SHP77 treated with DMSO at 0.1 percent for 48 hours (cell line): ENCODE measurements at regions not wholly inside any gene's neighbourhood (a gene's known extent, or its start where the extent isn't known, plus 50 kb on each side); places are given as distances from the start of the nearest gene placed in this dataset.

Experiments used
- DNase-seq: peaks from one replicate; lab custom pipeline; 2025; lab: John Stamatoyannopoulos, UW

DNA sequence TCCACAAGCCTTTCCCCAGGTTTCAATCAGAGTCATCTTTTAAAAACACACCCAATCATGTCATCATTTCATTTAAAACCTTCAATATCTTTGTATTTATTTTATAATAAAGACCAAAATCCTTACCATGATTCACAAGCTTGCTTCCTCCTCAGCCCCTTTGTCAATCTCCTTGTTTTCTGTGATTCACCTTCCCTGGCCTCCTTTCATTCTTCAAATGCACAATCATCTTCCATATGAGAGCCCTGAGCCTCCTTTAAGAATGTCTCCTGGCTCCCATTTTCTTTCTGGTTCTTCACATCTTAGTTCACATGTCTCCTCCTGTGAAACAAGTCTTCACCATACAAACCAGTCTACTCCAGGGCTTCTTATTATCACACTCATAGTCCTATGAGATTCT lies 904.0 kb downstream of the SORCS3 start:
- DNase-seq: no peak

DNA sequence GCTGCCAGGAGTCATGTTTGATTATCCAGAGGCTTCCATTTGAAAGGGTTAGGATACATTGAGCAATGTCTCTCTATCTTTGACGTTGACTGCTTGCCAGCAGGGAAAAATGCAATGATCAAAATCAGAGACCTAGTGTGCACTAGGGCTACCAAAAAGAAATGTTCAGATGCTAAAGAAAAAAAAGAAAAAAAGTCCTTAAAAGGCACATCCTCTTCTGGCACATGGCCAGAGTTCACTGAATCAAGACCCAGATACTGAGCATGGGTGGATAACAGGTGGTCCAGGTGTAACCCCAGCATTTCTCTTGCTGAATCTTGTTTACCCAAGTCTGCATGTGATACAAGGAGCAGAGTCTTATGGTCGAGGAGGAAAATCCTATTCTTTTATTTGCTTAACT lies 899.3 kb downstream of the SORCS3 start:
- DNase-seq: no peak

DNA sequence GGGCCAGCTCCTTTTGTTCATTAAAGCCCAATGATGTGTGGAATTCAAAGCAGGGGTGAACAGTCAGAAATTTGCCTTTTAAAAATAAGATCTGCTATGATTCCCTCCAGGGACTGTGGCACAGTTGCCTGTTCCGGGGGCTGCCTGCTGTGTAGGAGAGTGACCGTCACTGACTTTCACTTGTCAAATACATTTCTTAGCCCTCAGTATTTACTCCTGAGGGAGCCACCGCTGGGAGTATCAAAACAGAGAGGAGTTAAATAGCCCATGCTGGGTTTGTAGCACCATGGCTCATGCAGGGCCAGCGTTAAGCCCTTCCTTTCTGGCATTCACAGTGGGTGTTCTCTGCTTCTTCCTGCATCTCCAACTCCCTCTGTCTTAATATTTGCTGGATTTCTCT lies 897.8 kb downstream of the SORCS3 start:
- DNase-seq: no peak

DNA sequence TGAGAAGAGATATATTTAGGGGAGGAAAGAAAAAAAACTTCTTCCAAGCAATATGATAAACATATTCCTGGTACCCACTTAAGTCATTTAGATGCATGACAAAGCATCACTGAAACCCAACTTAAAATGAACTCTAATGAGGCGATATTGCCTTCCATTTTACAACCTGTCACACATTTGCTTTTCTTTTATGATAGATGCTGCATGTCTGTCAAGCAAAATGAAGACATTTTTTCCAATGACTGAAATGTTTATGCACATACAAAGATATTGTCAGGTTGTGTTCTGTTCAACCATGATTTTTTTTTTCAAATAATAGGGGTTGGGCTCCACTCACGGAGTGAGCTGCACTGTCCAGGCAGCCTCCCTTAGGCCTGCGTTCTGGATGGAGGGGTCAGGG lies 894.4 kb downstream of the SORCS3 start:
- no peak for DNase-seq

DNA sequence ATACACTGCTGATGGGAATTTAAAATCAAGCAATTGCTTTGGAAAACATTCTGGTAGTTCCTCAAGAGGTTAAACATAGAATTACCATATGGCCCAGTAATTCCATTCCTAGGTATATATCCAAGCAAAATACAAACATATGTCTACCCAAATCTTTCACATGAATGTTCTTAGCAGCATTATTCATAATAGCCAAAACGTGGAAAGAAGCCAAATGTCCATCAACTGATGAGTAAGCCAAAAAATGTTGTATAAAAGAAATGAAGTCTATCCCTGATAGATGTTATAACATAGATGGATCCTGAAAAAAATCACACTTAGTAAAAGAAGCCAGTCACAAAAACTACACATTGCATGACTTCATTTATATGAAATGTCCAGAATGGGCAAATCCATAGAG lies 893.0 kb downstream of the SORCS3 start:
- no peak for DNase-seq

DNA sequence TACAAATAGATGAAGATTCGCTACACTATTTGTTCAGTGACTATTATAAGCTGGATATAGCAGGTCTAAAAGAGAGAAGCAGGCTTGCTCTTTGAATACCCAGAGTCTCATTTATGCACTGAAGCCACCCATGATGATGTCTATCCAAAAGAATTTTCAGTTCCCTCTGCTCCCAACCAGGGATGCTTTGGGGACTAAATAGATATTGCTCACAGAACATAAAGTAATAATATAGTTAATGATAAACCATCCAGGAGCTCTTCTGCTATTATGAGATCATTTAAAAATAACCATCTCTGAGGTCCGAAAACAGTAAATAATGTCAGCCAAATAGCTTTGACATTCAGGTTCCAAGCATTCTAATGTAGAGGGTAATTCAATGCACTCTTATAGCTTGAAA lies 875.4 kb downstream of the SORCS3 start:
- no peak for DNase-seq

DNA sequence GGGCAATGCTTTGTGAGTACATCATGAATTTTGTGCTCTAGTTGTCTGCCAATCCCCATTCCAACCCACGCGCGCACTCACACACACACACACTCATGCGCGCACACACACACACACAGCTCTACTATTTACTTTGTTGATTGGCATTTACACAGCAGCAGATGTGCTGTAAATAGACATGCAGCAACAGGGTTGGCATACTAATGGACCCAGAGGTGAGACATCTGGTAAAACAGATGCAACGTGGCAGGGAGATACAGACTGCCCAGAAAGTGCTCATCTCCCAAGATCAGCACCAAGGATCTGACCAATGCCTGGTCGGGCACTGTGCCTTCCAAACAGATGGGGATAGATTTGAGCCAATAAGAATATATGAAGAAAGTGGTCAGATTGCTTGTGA lies 873.0 kb downstream of the SORCS3 start:
- no peak for DNase-seq

DNA sequence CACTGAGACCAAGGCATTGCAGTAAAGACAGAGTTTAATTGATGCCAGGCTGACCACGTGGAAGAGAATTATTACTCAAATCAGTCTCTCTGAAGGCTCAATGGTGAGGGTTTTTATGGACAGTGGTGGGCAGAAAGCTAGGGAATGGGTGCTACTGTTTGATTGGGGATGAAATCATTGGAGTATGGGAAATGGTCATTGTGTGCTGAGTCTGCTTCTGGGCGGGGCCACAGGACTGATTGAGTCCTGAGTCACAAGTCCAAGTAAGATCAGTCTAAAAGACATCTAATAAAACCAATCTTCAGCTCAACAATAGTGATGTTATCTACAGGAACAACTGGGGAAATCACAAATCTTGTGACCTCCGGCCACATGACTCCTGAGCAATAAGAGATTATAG lies 868.4 kb downstream of the SORCS3 start:
- no peak for DNase-seq

DNA sequence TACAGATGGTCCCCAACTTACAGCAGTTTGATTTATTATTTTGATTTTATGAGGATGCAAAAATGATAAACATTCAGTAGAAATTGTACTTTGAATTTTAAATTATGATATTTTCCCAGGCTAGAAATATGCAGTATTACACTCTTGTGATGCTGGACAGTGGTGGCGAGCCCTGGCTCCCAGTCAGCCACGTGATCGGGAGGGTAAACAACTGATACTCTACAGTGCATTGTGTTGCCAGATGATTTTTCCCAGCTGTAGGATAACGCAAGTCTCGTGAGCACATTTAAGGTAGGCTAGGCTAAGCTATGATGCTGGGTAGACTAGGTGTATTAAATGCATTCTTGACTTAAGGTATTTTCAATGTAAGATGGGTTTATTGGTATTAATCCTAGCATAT lies 865.2 kb downstream of the SORCS3 start:
- no peak for DNase-seq

DNA sequence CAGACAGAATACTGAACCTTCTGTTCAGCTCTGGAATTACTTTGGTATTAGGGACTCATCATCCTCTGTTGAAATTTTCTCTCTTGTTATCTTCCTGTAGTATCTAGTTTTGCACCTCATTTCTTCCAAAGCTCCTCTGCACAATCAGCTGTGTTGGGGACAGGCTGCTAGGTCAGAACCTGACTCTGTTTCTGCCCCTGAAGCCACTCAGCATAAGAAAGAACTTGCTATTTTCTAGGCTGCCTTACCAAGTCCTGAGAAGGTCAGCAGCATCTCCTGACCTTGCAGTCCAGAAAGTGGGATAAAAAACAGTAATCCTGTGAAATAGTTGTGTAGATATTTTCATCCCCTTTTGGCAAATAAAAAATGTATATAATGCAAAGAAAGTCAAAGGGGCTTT lies 862.6 kb downstream of the SORCS3 start:
- no peak for DNase-seq

DNA sequence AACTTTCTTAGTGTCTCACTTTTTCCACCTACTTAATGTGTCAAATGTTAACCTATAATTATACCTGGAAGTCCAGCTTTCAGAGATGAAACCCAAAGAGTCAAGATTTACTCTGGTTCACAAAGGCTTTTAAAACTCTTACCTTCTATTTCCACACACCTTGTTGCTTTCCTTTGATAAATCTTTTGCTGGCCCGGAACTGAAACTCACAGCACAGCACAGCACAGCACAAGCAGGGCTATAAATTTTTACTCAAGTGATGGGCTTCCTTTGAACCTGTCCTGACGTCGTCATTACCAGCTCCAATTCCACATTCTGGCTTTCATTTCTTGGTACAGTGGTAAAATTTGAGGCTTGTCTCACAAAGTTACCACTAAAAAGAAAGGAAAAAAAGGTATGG lies 861.0 kb downstream of the SORCS3 start:
- no peak for DNase-seq

DNA sequence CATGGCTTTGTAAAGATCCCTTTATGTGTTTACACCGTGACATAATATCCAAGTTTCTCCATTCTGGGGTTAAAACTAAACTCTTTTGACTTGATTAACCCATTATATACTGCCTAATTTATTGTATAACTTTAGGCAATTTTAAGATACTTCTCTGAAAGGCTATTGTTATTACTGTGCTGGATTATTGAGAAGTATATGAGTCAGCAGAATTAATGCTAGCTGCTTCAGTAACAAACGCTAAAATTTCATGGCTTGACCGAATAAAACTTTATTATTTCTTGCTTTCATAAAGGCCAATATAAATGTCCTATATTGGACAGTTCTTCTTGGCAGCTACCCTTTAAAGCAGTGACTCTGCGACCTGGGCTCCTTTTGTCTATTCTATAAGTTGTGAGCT lies 853.9 kb downstream of the SORCS3 start:
- DNase-seq: no peak

DNA sequence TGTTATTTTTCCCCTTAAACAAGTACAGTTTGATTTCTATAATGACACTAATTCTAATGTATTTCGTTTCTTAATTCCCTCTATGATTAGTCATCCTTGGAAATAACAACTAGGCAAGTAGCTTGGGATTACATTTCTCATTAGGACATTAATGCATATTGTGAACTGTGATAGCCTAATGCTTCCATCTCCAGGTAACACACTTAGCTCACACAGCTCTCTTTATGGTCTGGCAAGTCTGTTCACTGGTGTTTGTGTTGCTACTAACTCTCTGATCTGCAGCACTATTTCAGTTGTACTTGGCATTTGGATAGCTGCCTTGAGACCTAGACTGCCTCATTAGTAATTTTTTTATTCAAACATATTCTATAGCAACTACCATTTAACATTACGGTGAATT lies 853.2 kb downstream of the SORCS3 start:
- no peak for DNase-seq

DNA sequence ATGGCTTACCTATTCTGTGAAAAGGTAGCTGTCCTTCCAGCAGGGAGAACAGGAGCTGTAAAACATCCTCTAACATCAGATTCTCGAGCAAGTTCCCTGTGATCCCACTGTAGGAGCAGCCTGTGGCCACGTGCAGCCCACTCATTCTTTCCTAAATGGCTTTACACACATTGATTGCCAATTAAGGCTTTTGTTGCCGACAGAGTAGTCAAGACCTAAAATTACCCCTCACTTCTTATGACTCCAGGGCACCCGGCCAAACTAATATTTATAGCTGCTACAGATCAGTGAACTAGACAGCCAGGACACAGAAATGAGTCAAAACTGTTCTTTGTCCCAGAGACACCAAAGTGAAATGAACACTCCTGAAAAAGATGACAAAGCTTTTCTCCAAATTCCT lies 832.1 kb downstream of the SORCS3 start:
- no peak for DNase-seq

DNA sequence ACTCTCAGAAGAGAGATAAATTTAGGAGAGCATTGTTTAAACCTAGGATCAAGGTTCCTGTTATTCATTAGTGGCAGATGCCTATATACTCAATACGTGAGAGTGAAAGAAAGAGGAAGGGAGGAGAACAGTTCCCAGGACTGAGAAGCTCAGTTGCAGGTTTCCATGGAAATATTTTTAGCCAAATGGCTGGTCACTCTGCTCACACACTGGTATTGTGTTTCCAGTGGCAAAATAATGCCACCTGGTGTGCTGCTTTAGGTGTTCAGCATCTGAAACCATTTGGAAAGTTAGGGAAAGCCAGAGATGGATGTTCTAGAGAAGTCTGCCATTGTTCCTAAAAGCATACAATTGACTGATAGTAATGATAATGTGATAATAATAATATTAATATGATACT lies 827.7 kb downstream of the SORCS3 start:
- DNase-seq: no peak

DNA sequence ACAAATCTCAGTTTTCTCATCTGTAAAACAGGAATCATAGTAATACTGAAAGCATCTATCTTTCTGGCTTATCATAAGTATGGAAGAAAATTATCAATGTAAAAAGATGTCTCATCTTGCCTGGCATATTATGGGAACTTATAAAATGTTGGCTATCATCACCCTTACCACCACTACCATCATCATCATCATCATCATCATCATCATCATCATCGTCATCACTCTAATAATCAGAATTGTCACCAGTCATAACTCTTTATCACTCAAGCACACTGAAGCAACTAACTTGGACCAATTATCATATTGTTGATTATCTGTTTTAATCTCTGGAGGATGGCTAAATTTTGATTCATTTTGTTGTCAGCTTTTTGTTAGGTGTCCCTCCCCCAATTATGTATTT lies 825.4 kb downstream of the SORCS3 start:
- DNase-seq: no peak

DNA sequence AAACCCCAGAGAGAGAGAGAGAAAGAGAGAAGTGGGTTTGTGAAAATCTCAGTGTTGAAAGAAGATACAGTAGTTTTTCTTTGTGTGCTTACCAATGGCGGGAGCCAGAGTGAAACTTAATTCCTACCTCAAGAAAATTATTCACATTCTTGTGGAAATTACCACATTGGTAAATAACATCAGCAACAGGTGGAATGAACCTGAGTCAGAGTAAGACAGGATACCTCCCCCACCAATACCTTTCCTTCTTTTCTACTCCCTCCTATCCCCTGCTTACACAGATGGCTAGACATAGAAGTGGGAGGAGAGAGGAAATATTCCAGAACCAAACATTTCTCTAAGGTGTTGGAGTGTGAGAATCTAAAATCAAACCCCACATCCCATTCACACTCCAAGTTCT lies 793.9 kb downstream of the SORCS3 start:
- no peak for DNase-seq

DNA sequence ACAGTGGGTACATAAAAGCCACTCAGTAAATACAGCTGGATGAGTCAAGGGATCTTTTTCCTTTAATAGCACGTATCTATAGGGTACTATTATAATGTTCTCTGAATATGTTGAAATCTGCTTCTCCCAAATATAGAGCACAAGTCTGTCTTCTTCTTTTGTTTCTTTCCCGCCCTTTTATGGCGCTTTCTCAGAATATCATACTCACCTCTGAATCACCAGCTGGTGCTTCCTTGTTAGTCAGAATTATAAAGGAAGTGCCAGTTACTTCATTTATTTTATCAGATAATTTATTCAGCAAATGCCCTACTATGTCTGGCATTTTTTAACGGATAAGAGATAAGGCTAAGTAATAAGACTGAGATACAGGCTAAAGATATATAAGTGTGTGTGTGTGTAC lies 772.9 kb downstream of the SORCS3 start:
- no peak for DNase-seq

DNA sequence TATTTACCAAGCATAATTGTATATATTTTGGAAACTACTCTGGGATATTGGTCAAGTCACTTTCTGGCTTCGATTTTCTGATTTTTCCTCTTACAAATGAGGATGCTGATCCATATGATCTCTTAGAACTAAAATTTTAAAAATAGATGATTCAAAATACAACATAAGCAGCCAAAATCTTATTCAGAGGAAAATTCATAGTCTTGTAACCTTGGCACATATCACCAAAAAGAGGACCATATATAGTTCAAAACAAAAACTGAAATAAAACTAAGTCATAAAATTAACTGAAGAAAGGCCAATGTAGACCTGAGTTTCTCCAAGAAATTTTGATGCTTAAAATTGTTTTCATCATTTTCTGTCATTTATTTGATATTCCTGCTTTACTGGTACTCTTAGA lies 768.3 kb downstream of the SORCS3 start:
- DNase-seq: no peak

DNA sequence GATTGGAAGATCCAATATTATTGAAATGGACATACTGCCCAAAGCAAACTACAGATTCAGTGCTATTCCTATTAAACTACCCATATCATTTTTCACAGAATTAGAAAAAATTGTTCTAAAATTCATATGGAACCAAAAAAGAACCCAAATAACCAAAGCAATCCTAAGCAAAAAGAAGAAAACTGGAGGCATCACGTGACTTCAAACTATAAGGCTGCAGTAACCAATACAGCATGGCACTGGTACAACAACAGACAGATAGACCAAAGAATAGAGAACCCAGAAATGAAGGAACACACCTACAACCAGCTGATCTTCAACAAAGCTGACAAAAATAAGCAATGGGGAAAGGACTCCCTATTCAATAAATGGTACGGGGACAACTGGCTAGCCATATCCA lies 765.4 kb downstream of the SORCS3 start:
- no peak for DNase-seq

DNA sequence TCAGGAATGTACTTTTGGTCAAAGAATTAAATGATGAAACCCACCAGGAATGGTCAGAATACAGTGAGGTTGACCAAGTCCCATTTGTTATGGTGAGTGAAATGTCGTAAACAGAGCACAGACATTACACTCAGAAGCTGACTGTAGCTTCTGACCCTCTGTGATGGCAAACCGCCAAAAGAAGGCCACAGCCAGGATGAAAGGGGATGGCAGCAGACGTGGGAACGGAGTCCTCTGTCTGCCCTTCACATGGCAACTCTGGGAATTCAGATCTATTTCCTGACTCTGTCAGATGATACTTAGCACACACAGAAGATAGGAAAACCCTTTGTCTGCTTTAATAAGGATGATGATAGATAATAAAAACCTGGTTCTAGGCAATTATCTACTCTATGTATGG lies 757.1 kb downstream of the SORCS3 start:
- DNase-seq: no peak

DNA sequence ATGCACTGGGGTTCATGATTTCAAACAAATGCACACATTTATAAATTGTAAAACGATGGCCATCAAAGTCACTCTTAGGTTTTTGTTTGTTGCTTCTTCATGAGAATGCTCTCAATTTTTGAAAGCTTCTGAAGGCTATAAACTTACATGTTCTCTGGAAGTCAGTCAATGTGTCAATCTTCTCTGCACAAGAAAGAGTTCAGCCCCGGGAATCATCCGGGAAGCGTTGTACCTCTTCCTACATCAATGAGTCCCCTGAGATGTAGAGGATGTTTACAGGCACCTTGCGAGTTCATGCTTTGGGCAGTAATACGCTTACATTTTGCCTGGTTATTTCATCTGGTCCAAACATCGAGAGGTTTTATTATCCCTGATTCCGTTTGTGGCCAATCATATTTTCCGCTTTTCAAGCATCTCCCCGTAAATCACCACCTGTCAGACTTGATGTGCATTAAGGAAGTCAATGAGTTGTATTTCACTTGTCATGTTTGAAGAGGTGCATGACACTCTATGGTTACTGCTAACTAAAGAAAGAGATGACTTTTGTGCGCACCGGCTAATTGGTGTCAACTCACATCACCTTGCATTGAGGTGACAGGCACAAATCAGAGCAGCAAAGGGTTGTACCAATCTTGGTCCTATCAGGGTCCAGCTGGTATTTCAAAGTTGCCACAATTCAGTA lies 750.7 kb downstream of the SORCS3 start:
- DNase-seq: no peak

DNA sequence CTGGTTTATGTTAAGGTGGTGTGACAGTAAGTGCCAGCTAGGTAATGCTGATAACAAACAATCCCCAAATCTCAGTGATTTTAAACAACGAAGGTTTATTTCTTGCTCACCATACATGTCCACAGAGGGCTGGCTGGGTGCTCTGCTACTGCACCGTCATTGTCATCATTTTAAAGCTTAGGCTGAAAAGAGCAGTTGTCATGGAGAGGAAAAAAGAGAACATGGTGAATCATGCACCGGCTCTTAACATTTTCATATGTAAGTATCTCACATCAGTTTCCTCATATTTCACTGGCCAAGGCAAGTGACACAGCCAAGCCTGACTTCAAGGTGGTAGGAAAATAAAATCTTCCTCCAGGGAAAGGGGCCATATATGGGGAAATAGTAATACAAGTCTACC lies 746.9 kb downstream of the SORCS3 start:
- no peak for DNase-seq

DNA sequence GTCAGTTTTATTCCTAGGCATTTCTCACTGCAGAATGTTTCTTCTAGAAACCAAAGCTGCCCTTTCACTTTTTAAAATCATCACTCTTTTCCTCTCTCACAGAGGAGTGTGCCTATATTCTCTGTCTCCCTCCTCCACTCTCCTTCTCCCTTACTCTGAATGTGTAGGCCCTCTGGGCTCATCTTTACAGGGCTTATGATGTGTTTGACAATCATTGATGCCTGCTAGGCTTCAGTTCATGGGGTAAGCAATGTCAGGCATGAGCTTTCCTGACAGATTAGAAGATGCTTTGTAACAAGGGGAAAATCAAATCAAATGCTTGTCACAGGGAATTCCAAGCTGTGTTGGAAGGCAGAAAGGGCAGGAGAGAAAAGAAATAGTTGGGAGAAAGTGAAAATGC lies 742.9 kb downstream of the SORCS3 start:
- no peak for DNase-seq

DNA sequence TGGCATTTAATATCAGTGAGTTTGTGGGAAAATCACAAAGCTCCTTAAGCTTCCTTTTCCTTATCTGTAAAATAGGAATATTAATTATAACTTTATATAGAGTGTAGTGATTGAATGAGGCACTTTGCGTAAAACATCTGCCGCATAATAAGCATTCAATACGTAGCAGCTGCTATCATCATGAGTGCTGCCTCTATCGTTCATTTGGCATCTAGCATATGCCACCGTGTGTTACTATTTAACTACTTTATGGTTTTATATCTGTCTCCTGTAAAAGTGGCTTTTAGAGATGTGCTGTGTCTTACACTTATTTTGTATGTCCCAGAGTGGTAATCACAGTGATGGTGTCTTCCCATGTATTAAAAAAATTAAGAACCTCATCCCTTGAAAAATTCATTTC lies 729.6 kb downstream of the SORCS3 start:
- no peak for DNase-seq
